Posterior cingulate gyrus (tissue), 11 donors: ENCODE measurements at regions not wholly inside any gene's neighbourhood (a gene's known extent, or its start where the extent isn't known, plus 50 kb on each side); places are given as distances from the start of the nearest gene placed in this dataset.
A peak's percentile ranks its signal among the peaks of the same experiment; 100 is the strongest.

ENCODE experiments used
- DNase-seq, 10 donors: peaks; one replicate each; pipeline versions ENCODE4 v3.0.0 to v3.0.0-alpha.2; 2020 to 2021; ENCODE audit warnings: mixed read lengths in 3 of 10
- intact Hi-C: fragments of 100-400 bp; cut with DNase I; formaldehyde crosslinking; loops from one replicate; pipeline ENCODE4 v1.15.1; 2023

DNA sequence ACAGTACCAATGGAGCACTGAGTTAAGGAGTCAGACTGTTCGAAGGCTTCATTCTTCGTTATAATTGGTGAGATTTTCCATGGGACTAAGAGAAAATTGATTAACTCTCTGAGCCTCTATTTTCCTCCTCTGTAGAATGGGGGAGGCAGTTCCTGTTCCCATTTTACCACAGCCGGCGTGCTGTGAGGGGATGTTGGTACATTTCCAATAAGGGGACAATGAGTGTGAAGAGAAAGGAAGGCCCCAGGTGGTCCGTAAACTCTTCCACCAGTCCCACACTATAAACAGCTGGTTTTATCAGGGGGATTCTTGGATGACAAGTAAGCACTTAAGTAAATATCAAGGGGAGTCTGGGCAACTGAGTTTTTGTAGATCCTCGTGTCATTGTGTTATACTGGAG lies 109.9 kb downstream of the DAD1 start:
- intact Hi-C loops, result no loop called here
- no peak for DNase-seq

DNA sequence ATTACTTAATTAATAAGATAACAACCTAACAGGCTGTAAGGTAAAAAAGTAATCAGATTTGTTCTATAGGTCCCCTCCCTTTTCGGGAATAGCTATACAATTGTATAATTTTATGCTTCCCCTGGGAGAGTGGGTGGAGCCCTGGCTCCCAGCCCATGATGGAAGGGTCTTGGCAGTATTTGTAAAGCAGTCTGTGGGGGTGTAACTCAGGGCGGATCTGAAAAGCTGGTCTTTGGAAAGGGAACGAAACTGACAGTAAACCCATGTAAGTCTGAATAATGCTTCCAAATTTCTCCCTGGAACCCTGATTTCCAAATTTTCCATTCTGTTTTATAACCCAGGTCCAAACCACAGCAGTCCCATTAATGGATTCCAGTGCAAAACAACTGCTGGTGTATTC lies 110.4 kb downstream of the DAD1 start:
- intact Hi-C loops, result no loop called here
- no peak for DNase-seq

DNA sequence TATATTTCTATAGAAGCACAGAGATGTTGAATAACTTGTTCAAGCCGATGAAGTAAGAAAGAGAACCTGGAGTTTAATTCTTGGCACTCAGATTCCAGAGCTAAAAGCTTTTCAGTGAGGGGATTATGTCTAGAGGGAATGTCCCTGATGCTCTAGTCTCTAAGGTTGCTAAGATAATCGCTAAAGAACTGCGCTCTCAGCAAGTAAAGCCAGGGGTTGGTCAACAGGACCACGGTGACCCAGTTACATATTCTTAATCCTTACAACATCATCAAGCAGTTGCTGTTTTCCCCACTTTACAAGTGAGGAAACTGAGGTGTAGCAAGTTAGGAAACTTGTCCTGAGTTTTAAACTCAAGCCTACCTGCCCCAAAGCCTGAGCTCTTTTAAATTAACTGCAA lies 110.8 kb downstream of the DAD1 start:
- intact Hi-C loops, result no loop called here
- DNase-seq, result no peak

DNA sequence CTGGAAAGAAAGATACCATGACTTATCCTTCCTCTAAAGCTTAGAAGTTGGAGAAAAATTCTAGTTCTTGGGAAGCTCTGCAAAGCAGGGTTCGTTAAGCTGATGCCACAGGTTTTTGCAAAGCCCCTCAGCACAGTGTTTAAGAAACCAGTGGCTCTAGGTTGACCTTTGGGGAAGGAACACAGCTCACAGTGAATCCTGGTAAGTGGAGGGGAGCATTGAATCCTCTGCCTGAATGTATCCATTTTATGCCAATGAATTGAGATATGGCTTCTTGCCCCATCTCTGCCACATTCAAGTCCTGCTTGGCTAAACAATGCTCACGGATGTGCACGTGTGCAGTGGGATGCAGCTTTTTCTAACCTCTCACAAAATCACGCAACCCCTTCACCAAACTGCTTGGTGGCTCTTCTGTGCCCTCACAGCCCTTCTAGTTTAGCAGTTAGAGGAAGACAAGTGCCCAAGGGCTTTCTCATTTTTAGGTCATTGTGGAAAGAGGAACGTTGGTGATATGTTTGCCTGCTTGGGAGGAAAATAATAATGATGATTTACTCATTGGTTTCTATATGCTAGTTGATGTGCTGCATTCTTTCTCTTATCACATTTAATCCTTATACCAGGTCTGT lies 111.3 kb downstream of the DAD1 start:
- no peak for DNase-seq
- intact Hi-C loops, result no loop called here

DNA sequence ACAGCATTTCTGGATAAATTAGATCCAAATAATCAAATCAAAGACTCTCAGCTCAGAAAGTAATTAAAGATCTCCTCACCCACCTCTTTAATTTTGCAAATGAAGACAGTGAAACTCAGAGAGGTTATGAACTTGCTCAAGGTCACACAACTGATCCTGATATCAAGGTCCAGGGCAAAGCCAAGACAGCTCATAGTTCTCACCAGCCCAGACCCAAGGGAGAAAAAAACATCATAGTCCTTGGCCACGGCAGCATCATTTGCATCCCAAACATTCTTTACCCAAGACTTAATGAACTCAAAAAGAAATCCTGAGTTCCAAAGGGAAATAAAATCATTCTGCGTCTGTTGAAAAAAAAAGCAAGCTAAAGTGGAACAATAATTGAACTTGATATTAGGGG lies 112.1 kb downstream of the DAD1 start:
- intact Hi-C loops, result no loop called here
- no peak for DNase-seq

DNA sequence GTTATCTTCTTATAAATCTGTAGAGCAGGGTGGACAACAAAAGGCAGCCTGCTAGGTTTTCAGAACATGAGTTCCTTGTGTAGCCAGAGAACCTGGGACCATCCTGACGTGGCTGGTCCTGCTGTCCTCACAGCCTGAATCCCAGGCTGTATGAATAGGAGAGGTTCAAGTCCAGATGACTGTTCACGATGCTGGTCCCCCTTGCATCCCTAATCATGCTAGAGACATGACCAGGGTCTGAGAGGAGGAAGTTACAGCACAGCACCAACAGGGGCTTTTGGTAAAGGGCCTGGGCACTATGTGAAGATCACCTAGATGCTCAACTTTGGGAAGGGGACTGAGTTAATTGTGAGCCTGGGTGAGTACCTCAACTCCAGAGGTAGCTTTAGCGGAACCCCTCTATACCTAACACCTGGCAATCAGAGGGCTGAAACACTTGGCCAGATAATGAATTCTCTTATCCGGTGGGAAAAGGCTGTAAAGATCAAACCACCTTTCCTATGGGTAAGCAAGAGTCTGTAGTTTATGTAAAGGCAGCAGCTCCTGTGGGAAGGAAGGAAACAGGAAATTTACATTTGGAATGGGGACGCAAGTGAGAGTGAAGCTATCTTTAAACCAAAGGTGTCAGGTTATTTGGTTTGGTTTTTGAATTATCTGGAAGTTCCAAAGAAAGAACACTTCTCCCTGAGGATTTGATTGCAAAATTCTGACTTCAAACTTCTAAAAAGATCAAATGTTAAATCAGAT lies 112.8 kb downstream of the DAD1 start:
- no peak for DNase-seq
- intact Hi-C loops, result no loop called here

DNA sequence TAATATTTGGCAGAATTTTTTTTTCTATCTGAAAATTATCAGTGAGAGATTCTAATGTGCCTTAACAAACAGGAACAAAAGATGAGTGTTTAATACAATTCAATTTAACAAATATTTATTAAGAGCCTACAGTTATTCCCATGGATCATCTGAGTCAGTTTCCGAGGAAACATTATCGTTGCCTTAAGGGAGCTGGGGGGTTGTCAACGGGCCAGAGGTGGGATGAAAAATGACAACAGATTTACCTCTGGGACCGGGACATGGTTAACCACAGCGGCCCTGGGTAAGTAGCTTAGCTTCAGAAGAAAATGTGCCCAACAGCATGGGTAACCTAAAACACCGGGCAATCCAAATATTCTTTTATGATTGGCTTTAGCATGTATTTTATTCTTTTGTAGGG lies 113.6 kb downstream of the DAD1 start:
- DNase-seq, result no peak
- intact Hi-C loops, result no loop called here

DNA sequence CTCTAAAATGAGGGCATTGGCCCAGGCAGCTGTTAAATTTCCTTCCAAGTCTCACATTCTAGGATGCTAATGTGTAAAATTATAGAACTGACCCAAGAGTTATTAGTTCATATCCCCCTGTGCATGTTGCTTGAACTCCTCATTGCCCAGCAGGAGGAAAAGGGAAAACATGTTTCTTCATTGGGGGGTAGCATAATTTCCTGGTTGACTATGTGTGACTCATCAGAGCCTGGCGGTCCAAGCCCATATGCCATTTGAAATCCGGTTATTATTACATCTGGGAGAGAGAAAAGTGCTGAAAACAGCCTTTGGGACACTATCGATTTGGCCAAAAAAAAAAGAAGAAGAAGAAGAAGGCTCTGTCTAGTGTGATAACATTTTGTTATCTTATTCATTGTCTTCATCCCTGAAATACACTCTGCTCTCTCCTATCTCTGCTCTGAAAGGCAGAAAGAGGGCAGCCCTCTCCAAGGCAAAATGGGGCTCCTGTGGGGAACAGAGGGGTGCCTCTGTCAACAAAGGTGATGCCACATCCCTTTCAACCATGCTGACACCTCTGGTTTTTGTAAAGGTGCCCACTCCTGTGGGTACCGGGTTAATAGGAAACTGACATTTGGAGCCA lies 114.2 kb downstream of the DAD1 start:
- intact Hi-C loops, result loop anchor here (5.0 kb wide), 1 partner anchor 163 kb away; no protein-coding TSS in a partner anchor
- no peak for DNase-seq

DNA sequence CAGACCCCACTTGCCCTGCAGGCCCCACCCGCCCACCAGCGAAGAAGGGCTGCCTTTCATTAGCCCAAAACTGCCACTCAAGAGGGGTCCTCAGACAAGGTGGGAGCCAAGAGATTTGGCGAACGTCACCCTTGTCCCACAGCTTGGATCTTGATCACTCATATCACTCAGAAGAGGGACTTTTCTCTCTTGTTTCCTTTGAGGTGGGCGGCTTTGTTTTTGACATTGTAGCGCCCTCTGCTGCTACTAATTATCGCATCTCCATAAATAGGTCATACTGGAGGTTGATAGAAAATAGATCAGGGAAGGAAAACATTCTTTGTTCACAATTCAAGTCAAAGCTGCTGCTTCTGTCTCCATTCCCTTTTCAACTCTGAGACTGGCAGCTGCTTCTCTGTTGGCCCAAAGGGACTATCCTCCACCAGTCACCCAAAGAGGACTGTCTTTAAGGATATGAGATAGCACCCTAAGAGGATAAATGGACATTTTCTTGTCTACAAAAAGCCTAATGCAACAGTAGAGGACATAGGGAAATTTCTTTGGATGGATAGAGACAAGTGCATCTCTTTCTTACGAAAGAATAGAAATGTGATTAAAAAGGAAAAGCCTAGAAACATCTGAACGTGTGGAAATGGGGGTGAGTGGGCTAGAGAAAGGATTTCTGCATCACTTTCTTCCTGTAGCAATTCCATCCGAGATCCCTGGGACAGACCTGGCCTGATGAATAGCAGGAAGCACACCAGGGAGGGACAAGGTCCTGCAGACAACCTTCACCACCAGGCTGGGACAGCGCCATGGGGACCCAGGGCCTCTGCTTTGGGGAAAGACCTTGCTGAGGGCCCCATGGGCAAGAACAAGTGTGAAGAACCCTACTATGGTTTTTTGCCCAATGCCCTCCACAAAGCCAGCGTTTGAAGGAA lies 115.8 kb downstream of the DAD1 start:
- DNase-seq, result peak in 4 of 10 donors; percentile 21 to 60 (median 40)
- intact Hi-C loops, result loop anchor here (1.0 to 5.0 kb wide), 2 partner anchors 85 to 161 kb away; no protein-coding TSS in a partner anchor

DNA sequence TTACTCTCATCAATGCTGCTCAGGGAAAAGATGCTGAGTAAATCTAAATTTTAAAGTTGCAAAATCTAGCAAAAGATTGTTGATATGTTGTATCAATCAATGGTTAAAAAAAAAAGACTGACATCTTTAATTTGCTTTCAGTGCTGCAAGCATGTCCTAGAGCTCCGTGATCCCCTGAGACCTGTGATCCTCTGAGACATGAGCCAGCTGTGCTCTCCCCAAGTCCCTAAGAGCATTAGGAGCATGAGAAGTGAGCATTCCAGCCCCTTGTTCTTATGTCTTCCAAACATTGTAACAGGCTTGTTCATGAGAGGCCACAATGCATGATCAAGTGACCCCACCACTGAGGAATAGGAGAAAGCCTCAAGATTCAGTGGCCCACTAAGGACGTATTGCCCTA lies 116.6 kb downstream of the DAD1 start:
- intact Hi-C loops, result loop anchor here (5.0 kb wide), 1 partner anchor 160 kb away; no protein-coding TSS in a partner anchor

DNA sequence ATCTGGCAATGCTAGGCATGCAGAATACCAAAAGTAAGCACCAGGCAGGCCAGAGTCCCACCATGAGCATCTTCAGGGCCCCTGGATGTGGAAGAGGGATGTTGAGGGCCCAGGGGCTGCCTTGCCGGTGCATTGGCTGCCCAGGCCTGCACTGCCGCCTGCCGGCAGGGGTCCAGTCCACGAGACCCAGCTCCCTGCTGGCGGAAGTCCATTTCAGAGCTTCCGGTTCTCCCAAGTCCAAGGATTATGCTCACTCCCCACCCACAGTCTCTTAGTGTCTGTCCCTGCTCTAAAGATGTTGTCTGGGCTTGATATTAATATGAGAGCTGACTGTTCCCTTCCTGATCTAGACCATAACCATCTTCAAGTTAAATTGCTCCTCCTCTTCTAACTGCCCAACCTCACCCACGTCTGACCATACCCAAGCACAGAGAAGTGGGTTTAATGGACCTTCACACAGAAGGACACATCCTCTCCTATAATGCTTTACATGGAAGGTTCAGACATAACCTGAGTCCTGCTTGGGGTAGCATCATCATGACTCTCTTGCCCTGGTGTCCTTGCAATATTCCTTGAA lies 117.4 kb downstream of the DAD1 start:
- DNase-seq, result peak in 8 of 10 donors; percentile 18 to 91 (median 48)
- intact Hi-C loops, result loop anchor here (5.0 kb wide), 1 partner anchor 159 kb away; no protein-coding TSS in a partner anchor

More for the DNA sequence above, 116.6 kb downstream of the DAD1 start:
- no peak for DNase-seq

DNA sequence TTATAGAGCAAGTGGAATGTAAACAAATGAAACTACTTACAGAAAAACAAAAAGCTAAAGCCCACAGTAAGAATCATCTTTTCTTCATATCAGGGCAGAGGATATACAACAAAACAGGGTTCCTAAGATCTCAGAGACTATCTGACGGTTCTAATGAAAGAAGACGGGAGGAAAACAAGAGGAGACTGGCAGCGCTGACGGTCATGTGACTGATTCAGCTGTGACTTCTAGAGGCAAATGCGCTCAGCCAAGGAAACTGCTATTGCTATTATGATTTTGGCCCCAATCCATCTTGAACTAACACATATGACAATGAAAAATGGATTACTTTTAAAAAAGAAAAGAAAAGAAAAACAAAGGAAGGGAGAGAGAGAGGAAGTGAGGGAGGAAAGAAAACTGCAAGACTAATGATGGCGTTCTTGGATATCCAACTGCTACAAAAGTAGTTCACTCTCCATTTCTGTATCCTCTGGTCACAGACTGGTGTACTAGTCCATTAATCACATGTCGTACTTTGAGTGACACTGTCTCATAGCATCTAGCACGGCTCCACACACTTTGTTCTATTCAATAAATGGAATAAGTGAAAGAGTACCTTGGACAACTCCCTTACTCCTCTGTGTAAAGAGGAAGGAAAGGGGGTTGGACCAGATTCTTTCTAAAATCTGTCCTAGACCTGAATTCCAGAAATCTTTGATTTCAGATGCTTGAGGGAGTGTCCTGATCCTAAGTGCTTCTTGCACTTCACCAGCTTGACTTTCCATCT lies 119.3 kb downstream of the DAD1 start:
- DNase-seq, result peak in 5 of 10 donors; percentile 18 to 86 (median 52)
- intact Hi-C loops, result loop anchor here (5.0 kb wide), 1 partner anchor 157 kb away; no protein-coding TSS in a partner anchor

DNA sequence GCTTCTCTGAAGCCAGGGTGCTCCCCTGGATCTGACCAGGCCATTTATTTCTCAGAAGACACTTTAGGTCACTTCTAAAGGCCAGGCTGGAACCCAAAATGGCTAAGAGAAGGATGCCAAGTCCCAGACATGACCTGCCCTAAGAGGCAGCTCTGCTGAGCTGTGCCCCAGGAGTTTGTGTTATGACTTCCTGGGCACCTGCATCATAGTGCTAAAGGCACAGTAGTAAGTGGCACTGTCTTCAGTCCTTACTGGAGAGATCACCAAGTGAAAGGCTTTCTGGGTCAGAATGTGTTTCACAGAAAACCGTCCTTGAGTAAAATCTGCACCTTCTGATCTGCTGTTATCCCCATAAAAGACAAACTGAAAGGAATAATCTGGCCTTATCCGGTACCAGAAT lies 120.2 kb downstream of the DAD1 start:
- DNase-seq, result no peak
- intact Hi-C loops, result no loop called here

DNA sequence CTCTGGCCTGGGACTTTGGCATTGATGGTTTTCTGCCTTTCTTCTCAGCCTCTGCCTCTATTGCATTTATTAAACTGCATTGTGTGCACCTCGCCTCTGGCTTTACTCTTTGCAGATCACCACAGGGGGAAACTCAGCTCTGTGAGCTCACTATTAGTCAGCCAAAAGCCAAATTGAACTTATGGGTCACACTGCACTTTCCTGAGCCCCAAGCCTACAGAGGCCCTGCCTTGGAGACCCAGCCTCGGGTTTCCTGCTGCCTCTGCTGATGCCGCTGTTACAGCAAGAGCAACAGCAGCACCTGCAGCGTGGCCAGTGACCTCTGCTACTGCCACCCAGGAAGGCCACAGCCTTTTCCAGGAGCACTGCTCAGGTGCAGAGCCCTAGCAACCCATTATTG lies 122.5 kb downstream of the DAD1 start:
- intact Hi-C loops, result no loop called here
- peak in 1 of 10 donors; percentile 53 for DNase-seq

DNA sequence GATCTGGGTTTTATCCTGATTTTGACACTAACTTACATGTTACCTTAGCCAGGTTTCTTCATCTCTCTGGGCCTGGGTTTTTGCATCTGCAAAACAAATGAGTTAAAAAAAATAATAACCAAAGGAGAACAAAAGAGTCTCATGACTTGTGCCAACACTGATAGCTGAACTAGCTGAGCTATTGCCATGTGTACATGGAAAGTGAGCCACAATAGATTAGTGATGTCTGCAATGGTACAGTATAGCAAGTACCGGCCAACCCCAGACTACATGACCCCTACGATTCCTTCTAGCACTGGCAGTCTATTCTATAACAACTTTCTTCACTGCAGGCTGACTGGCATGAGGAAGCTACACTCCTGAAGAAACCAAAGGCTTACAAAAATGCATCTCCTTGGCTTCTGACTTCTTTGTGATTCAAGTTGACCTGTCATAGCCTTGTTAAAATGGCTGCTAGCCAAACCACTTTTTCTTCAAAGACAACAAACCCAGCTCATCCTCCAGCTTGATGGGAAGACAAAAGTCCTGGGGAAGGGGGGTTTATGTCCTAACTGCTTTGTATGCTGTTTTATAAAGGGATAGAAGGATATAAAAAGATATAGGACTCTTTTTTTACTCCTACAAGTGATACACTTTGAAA lies 123.7 kb downstream of the DAD1 start:
- no peak for DNase-seq
- intact Hi-C loops, result no loop called here

DNA sequence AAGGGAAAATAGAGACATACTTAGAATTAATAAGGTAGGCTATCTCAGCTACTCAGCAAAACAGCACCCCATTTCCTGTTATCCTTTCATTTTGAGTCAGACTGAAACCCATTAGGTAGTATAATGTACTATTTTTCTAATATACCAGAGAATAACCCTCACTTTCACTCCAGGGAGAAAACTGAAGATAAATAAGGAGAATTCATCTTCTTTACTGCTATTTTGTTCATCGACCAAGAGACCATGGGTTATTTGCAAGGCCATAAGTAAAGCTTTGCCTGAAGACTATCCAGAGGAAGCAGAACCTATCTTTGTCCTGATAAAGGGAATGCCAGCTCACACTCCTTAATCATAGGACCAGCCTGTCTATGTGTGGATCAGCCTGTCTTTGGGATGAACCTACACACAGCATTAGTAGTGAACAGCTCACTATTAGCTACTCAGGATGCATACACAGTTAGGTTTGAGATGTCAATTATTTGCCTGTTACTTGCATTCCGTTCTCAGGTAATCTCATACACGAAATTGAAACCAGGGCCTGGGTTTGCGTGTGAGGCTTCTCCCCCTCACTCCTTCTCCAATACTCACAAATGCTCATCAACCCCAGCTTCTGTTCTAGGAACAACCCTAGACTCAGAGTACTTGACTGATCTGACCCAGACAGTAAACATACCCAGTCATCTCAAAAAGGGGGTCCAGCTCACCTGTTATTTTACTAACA lies 124.4 kb downstream of the DAD1 start:
- no peak for DNase-seq
- intact Hi-C loops, result no loop called here

DNA sequence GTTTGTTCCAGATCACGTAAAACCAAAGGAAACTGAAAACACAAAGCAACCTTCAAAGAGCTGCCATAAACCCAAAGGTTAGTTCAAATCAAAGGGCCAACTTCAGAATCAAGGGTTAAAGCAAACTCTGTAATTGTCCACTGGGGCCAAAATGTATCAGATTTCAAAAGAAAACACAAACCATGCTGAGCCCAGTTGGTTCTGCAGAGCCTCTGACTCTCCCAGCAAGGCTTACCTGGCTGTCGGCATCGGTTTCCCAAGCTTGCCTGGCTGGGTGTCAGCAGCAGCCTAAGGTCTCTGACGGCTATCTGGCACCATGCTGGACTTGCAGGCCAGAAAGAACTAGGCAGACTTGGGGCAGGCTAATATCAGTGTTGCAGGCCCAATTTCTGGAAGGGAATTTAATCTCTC lies 125.3 kb downstream of the DAD1 start:
- intact Hi-C loops, result no loop called here
- peak in 1 of 10 donors; percentile 83 for DNase-seq

DNA sequence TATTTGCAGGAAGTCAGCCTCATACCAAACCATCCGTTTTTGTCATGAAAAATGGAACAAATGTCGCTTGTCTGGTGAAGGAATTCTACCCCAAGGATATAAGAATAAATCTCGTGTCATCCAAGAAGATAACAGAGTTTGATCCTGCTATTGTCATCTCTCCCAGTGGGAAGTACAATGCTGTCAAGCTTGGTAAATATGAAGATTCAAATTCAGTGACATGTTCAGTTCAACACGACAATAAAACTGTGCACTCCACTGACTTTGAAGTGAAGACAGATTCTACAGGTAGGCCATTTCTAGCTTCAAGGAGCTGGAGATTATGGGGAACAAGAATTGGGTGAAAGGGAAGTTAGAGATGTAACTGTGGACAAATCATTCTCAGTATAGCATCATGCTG lies 126.1 kb downstream of the DAD1 start:
- no peak for DNase-seq
- intact Hi-C loops, result no loop called here
